ENCODE measurements at regions not wholly inside any gene's neighbourhood (a gene's known extent, or its start where the extent isn't known, plus 50 kb on each side); places are given as distances from the start of the nearest gene placed in this dataset.

DNA sequence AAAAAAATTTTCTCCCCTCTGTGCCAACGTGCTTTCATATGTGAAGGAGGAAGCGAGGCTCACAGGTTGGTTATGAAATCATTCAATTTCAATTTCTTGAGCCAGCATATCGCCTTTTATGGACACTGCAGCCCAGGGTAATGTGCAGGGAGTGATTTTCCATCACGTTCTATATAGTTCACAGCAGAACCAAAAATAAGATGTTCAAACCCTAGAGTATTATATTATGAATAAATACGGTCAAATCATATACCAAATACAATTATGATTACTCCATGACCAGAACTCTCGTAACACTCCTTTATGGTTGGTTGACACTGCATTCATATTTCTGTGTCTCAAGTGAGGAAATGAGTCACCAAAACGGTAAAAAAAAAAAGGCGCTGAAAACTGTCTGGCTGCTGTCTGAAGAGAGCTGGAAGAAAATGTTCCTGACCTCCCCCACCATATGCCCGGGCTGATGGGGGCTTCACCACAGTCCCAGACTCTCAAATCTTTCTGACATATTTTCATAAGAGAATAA, 75.8 kb upstream of the UBAC2 start:
- TF ChIP-seq, protein P1, sequence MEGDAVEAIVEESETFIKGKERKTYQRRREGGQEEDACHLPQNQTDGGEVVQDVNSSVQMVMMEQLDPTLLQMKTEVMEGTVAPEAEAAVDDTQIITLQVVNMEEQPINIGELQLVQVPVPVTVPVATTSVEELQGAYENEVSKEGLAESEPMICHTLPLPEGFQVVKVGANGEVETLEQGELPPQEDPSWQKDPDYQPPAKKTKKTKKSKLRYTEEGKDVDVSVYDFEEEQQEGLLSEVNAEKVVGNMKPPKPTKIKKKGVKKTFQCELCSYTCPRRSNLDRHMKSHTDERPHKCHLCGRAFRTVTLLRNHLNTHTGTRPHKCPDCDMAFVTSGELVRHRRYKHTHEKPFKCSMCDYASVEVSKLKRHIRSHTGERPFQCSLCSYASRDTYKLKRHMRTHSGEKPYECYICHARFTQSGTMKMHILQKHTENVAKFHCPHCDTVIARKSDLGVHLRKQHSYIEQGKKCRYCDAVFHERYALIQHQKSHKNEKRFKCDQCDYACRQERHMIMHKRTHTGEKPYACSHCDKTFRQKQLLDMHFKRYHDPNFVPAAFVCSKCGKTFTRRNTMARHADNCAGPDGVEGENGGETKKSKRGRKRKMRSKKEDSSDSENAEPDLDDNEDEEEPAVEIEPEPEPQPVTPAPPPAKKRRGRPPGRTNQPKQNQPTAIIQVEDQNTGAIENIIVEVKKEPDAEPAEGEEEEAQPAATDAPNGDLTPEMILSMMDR (IDR thresholded peaks at IDR 0.05) = no peak
- no peak for TF ChIP-seq POLR2A (IDR thresholded peaks at IDR 0.05)

Data from body of pancreas (tissue), 4 donors.